GM11168 (cell line): ENCODE measurements at regions not wholly inside any gene's neighbourhood (a gene's known extent, or its start where the extent isn't known, plus 50 kb on each side); places are given as distances from the start of the nearest gene placed in this dataset.
"Not testable (repeated sequence)": the region's sequence is repeated elsewhere in the genome, so short reads cannot be mapped to it uniquely, and the experiment has no call there.

Experiments used
- in situ Hi-C: fragments of 300-500 bp; cut with MboI; formaldehyde crosslinking; loops from one replicate; pipeline ENCODE4 v1.12.0; 2022; ENCODE audit warnings: low sequenced_read_pairs; ENCODE audit not compliant: unreplicated experiment

DNA sequence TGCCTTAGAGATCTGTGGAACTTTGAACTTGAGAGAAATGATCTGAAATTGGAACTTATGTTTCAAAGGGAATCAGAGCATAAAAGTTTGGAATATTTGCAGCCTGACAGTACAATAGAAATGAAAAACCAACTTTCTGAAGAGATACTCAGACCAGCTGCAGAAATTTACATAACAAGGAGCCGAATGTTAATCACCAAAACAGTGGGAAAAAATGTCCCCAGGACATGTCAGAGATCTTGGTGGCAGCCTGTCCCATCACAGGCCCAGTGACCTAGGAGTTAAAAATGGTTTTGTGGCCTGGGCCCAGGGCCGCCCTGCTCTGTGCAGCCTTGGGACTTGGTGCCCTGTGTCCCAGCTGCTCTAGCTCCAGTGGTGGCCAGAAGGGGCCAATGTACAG is 88.2 kb upstream of the ADORA2B start:
- in situ Hi-C loops = not testable (repeated sequence)

DNA sequence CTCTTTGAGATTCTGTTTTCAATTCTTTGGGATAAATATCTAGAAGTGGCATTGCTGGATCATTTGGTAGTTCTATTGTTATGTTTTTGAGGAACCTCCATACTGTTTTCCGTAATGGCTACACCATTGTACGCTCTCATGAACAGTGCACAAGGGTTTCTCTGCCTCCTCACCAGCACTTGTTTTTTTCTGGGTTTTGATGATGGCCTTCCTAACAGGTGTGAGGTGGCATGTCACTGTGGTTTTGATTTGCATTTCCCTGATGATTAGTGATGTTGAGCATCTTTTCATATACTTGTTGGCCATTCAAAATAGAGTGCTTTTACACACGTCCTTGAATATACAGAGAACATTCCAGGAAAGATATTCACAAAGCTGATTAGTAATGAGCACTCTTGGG is 86.8 kb upstream of the ADORA2B start:
- in situ Hi-C loops = not testable (repeated sequence)

DNA sequence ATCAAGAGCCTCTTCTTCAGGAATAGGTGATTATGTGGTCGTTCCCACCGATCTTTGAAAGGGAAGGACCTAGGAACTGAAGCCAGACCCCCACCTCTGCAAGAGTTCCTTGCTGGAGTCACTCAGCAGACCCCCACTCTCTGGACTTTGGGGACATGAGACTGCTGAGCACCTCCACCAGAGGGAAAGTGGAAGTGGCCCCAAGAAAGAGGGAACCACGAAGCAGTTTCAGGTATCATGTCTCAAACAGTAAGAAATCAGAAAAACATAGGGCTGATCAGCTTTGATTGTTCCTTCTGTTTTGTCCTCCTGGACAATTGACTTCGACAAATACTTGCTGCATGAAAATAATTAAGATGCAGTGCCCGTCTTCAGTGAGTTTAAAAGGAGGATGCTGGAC is 84.2 kb upstream of the ADORA2B start:
- in situ Hi-C loops = not testable (repeated sequence)

DNA sequence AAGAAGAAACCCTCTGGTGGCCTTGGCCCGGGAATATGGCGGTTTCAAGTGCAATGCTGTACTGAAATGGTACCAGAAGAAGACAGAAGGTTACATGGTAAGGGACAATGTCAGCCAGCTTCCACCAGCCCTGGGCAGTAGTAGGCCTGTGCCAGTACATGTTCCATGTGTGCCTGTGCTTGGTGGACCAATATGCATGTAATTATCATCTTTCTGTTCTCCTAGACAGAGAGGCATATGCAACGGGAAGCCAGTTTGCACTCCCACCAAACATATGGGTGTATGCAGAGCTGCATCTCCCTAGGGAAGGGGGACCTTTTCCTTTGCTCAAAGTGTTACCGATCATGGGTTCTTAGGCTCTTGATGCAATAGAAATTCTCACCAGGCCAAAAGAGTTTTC is 80.9 kb upstream of the ADORA2B start:
- in situ Hi-C loops = not testable (repeated sequence)

DNA sequence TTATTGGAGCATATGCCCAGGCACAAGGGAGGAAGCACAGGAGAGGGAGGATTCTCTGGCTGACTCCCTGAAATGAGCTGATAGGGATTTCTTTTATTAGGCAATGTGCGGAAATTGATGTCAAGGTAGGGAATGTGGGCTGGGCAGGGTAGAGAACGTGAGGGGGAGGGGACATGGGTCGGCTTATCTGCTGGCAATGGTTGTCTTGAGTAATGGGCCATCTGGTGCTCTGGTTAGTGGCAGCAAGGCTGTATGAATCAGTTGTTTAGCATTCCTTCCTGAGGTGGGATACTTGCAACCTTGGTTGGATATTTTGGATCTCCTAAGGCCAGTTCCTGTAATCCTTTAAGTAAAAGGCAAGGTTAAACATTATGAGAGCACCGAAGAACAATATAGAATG is 80.5 kb upstream of the ADORA2B start:
- in situ Hi-C loops = not testable (repeated sequence)

DNA sequence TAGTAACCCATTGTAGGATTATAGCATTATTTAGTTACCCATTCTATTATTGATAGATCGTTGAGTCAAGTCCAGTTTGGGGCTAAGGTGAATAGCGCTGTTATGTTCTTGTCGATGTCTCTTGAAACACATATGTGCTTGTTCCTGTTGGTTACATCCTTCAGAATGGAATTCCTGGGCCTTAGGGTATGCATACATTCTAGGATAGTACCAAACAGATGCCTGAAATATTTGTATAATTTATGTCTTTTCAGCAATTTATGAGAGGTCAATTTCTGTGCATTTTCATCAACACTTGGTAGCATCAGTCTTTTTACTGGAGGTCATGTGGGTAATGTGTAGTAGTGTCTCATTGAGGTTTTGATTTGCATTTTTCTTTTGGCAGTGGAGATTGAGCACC is 78.9 kb upstream of the ADORA2B start:
- in situ Hi-C loops = not testable (repeated sequence)

DNA sequence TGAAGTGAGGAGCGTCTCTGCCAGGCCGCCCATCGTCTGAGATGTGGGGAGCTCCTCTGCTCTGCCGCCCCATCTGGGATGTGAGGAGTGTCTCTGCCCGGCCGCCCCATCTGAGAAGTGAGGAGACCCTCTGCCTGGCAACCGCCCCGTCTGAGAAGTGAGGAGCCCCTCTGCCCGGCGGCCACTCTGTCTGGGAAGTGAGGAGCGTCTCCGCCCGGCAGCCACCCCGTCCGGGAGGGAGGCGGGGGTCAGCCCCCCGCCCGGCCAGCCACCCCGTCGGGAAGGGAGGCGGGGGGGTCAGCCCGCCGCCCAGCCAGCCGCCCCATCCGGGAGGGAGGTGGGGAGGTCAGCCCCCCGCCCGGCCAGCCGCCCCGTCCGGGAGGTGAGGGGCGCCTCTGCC is 77.6 kb upstream of the ADORA2B start:
- in situ Hi-C loops = not testable (repeated sequence)

DNA sequence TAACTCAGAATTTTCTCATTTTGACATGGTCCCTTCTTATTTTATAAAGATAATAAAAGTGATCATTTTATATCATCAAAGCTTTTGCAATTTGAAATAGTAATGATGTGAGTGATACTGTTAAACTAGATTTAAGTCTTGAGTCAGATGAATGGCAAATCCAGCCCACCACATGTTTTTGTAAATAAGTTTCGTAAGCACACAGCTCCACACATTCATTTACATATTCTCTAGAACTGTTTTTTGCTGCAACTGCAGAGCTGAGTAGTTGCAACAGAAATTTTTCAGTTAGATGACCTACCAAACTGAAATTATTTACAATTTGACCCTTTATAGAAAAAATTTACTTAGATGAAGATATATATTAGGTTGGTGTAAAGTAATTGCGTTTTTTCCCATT is 75.1 kb upstream of the ADORA2B start:
- in situ Hi-C loops = not testable (repeated sequence)

DNA sequence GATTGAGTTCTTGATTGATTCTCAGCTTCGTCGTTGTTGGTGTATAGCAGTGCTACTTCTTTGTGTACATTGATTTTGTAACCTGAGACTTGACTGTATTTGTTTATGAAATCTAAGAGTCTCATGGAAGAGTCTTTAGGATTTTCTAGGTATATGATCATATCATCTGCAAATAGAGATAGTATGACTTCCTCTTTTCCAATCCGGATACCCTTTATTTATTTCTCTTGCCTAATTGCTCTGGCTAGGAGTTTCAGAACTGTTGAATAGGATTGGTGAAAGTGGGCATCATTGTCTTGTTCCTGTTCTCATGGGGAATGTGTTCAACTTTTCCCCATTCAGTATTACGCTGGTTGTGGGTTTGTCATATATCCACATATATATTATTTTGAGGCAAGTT is 72.3 kb upstream of the ADORA2B start:
- in situ Hi-C loops = not testable (repeated sequence)

DNA sequence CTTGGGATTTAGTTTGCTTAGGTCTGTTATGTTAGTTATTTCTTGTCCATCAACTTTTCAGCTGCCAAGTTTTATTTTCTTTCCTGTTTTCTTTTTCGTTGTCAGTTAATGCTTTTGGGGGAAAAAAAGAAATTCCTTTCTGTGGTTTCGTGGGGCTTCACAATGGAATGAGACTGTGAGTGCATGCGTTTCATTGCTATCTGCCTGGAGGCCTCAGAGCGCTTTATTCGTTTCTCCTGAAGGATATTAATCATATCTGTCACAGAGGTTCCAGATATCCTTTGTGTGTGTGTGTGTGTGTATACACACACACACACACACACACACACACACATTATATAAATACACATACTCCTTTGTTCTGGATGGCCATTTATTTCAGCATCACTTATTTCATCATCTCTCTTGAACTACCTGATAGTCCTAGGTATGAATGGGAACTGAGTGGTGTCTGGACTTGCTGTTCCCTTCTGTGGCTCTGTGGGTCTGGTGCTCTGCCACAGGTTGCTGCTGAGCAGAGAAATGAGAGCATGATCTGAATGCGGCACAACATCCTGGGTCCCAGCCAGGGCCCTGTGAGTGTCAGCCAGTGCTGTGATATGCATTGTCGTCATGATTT is 66.9 kb upstream of the ADORA2B start:
- in situ Hi-C loops = not testable (repeated sequence)

DNA sequence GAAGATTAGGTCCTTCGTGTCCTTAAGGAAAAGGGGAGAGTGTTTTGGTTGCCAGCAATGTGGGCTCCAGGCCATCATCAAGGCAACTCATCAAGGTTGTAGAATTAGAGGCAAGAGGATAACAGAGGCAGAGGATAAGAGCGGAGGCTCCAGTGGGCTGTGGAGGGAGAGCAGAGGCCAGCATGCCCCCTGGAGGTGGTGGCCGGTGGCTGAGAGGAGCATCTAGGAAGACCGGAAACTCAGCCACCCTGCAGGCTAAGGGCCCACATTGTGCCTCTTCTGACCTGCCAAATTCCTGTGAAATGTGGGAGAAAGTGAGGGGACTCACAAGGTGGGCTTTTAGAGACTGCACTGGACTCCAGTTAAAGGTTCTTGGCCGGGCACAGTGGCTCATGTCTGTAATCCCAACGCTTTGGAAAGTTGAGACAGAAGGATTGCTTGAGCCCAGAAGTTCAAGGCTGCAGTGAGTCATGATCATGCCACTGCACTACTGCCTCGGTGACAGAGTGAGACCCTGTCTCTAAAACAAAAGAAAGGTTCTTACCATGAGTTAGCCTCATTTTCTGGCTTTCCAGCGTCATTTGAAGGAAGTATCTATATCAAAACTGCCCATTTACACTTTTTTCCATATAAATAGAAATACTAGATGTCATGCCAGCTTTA is 62.7 kb upstream of the ADORA2B start:
- in situ Hi-C loops = no loop called here

DNA sequence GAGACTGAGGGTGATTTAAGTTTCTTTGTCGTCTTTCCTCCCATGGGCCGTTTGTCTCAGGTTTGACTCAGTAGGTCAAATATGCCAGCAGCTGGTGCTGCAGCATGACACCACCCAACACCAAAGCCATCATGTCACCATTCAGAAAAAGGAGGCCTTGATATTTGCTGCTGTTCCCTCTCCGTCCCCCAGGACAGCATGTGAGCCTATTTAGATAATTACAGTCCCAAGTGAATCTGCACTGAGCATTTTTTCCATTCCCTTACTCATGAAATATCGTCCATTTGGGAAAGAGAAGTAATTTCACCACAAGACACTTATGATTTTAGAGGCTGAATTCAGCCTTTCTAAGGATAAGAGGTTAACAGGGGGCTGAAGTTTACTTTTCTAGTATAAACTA is 62.2 kb upstream of the ADORA2B start:
- in situ Hi-C loops = no loop called here

DNA sequence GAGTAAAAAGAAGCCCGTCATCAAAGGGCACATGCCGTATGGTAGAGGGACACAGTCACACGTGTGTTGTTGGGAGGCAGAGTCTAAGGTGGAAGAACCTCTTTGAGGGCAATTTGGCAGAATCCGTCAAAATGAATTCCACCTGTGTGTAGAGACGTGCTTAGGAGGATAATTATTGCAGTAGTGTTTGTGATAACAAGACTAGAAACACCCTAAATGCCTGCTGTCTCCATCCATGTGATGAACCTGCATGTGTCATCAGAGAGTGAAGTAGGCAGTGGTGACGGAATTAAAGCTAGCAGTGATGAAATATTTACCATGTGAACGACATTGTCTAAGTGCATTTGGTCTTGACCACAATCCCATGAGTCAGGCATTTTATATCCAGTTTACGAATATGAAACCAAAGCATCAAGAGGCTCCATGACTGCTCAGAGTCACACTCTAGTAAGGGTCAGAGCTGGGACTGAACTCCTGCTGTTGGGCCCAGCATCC is 61.3 kb upstream of the ADORA2B start:
- in situ Hi-C loops = no loop called here

DNA sequence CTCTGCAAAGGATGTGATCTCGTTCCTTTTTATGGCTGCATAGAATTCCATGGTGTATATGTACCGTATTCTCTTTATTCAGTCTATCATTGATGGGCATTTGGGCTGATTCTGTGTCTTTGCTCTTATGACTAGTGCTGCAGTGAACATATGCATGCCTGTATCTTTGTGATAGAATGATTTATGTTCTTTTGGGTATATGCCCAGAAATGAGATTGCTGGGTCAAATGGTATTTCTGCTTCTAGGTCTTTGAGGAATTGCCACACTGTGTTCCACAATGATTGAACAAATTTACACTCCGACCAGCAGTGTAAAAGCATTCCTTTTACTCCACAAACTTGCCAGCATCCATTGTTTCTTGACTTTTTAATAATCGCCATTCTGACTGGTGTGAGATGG is 60.2 kb upstream of the ADORA2B start:
- in situ Hi-C loops = no loop called here

DNA sequence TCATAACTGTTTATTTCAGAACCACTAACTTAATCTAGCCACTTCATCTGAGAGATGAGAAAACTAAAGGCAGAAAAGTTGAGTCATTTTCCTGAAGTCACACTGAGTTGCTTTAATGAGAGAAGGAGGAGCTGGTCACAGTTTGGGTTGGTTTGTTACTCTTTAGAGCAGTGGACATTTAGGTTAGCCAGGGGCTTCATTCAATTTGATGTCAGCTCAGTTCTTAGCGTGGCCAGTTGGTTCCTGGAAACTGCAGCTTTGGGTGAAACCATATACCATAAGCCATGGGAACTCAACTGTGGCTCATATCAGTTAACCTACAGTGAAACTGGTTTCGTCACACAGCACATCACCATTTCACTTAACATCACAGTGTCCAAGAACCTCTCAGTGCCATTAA is 59.2 kb upstream of the ADORA2B start:
- in situ Hi-C loops = no loop called here

DNA sequence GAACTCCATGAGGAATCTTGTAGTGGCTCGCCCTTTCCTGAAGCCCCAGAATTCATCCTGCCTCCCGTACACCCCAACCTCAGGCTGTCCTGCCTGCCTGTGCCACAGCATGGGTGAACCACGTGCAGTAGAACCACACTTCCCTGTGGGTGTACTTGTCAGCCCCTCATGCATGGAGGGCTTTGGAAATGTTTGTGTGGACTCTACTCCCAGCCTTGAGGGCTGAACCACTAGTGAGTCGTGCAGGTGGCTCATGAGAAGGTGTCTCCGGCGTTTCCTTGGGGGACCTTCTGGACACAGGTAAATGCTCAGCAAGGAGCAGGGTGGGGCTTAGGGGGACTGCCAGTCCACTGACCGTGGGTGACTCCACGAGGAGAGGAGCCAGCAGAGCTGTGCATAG is 58.7 kb upstream of the ADORA2B start:
- in situ Hi-C loops = no loop called here

DNA sequence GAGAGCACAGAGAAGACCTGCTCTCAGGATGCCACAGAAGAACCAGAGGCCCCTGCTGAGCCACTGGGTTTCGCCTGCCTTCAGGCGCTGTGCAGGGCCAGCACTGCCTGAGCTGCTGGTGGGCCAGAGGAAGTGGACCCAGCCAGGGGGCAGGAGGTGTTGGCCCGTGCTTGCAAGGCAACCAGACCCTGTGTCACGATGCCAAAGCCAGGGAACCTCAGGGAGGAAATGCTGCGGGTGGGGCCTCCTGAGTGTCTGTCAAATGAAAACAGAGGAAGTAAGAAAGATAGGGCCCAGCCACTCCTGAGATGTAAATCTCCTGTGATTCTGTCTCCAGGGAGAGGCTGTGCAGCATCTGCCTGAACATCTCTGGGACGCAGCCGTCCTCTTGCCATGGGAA is 58.1 kb upstream of the ADORA2B start:
- in situ Hi-C loops = no loop called here

DNA sequence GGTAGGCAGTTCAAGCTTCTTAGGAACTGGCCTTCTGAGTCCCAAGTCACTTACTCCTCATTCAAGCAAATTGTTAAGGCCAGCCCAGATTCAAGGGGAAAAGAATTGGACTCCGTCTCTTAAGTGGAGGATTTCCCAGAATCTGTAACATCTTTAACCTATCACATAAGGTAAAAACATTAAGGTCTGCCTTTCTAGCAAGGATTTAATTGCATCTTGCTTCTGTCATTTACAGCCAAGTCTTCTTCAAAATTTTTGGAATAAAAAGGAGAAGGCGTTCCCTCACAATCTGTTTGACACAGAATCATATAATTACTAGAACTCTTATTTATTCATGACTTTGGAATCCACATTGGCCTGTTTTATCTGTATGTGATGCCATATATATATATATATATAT is 56.5 kb upstream of the ADORA2B start:
- in situ Hi-C loops = no loop called here

DNA sequence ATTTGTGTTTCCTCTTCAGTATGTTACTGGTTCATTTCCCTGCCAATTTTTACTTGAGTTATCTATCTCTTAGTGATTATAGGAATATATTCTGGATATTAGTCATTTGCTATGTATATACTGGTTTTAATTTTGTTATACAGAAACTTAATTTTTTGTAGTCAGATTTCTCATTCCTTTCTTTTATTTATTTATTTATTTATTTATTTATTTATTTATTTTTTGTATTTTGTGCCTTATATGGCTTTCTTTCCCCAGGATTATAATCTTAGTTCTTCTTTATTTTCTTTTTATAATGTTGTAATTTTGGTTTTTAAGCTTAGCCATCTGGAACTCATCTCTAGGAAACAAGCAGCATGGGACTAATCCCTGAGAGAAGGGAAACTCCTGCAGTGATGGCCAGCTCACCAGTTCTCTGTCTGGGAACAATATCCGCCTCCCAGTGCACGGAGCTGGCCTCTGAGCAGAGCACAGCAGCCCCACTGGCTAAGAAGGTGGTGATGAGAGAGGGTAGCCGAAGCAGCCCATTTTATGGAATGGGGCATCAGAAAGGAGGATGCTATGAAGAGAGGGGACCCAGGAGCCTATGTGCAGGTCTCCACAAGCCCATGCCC is 54.5 kb upstream of the ADORA2B start:
- in situ Hi-C loops = no loop called here

DNA sequence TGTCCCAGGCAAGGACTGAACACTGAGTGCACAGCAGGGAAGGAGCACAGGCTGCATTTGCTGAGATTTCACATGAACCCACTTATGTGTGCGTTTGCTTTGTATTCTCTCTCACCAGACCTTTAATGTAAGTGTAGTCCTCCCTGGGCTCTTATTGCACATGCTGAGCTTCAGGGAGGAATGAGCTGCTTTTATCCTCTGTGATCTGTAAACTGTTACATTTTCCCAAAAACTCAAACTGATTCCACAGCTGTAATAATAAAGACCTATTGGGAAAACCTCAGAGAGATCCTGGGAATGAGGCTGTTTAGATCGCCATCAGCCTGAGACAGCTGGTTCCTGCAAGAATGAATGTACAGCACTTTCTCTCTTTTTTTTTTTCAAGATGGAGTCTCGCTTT is 53.6 kb upstream of the ADORA2B start:
- in situ Hi-C loops = no loop called here

DNA sequence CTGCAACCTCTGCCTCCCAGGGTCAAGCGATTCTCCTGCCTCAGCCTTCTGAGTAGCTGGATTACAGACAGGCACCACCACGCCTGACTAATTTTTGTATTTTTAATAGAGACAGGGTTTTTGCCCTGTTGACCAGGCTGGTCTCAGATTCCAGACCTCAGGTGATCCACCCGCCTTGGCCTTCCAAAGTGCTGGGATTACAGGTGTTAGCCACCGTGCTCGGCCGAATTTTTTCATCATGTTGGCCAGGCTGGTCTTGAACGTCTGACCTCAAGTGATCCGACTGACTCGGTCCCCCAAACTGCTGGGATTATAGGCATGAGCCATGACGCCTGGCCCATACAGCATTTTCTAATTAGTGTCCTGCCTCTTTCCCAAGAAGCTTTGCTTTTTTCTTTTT is 52.7 kb upstream of the ADORA2B start:
- in situ Hi-C loops = no loop called here
